ENCODE measurements at regions not wholly inside any gene's neighbourhood (a gene's known extent, or its start where the extent isn't known, plus 50 kb on each side); places are given as distances from the start of the nearest gene placed in this dataset.

GRCh38 chr13:40283666-40284065 is 382.8 kb downstream of the FOXO1 start:
- TF ChIP-seq POLR2AphosphoS5 (IDR thresholded peaks at IDR 0.05; ENCODE audit: low read depth, low read length) (no peak), SIN3A (IDR thresholded peaks at IDR 0.05; ENCODE audit: borderline replicate concordance, insufficient read depth, low read length) (no peak), FOXP2 (optimal IDR thresholded peaks at IDR 0.05; ENCODE audit: borderline replicate concordance, extremely low read depth, extremely low read length, insufficient read depth) (no peak), TAF1 (IDR thresholded peaks at IDR 0.05; ENCODE audit: borderline replicate concordance, insufficient read depth, low read length) (no peak)
- TF ChIP-seq, protein P1, sequence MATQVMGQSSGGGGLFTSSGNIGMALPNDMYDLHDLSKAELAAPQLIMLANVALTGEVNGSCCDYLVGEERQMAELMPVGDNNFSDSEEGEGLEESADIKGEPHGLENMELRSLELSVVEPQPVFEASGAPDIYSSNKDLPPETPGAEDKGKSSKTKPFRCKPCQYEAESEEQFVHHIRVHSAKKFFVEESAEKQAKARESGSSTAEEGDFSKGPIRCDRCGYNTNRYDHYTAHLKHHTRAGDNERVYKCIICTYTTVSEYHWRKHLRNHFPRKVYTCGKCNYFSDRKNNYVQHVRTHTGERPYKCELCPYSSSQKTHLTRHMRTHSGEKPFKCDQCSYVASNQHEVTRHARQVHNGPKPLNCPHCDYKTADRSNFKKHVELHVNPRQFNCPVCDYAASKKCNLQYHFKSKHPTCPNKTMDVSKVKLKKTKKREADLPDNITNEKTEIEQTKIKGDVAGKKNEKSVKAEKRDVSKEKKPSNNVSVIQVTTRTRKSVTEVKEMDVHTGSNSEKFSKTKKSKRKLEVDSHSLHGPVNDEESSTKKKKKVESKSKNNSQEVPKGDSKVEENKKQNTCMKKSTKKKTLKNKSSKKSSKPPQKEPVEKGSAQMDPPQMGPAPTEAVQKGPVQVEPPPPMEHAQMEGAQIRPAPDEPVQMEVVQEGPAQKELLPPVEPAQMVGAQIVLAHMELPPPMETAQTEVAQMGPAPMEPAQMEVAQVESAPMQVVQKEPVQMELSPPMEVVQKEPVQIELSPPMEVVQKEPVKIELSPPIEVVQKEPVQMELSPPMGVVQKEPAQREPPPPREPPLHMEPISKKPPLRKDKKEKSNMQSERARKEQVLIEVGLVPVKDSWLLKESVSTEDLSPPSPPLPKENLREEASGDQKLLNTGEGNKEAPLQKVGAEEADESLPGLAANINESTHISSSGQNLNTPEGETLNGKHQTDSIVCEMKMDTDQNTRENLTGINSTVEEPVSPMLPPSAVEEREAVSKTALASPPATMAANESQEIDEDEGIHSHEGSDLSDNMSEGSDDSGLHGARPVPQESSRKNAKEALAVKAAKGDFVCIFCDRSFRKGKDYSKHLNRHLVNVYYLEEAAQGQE (IDR thresholded peaks at IDR 0.05; ENCODE audit: insufficient read depth in 1 of 2, low read depth in 2 of 2, low read length in 2 of 2) = no peak

DNA sequence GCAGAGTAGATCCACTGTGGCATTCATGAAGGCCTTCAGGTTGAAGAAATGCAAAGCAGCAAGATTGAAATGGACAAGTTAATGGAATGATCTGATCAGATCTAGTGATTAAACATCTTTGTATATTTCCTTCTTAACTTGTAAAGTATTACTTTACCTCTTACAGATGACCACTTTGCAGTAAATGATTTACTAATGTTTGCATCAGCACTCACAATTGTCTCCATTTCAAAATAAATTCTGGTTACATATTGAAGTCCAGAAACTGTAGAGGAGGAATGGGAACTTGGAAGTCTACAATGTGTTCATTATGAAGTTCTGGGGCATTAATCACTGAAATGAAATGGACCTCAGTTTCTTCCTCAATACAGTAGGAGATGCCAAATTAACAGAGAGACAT is 380.8 kb downstream of the FOXO1 start:
- TF ChIP-seq POLR2AphosphoS5 (IDR thresholded peaks at IDR 0.05; ENCODE audit: low read depth, low read length) (no peak), FOXP2 (optimal IDR thresholded peaks at IDR 0.05; ENCODE audit: borderline replicate concordance, extremely low read depth, extremely low read length, insufficient read depth) (no peak), TAF1 (IDR thresholded peaks at IDR 0.05; ENCODE audit: borderline replicate concordance, insufficient read depth, low read length) (no peak), SIN3A (IDR thresholded peaks at IDR 0.05; ENCODE audit: borderline replicate concordance, insufficient read depth, low read length) (no peak)
- TF ChIP-seq, protein P1 (IDR thresholded peaks at IDR 0.05; ENCODE audit: insufficient read depth in 1 of 2, low read depth in 2 of 2, low read length in 2 of 2) = no peak

DNA sequence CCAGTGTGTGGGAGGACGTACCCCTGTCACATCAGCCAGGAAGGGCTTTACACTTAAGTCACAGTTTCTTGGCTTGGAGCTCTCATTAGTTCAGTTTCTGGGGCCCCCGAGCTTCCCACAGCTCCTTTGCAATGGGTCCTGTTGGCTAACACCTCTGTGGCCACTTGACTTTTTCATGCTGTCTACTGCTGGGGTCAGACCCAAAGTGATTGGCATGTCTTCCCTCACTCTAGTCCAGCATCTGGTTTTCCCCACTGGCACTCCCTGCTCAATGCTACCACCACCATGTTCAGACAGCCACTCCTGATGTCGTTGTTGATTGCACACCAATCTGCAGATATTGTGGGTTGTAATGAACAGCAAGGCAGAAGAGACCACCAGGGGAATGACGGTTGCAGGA is 379.0 kb downstream of the FOXO1 start:
- TF ChIP-seq SIN3A (IDR thresholded peaks at IDR 0.05; ENCODE audit: borderline replicate concordance, insufficient read depth, low read length) (no peak), TAF1 (IDR thresholded peaks at IDR 0.05; ENCODE audit: borderline replicate concordance, insufficient read depth, low read length) (no peak), POLR2AphosphoS5 (IDR thresholded peaks at IDR 0.05; ENCODE audit: low read depth, low read length) (no peak)

DNA sequence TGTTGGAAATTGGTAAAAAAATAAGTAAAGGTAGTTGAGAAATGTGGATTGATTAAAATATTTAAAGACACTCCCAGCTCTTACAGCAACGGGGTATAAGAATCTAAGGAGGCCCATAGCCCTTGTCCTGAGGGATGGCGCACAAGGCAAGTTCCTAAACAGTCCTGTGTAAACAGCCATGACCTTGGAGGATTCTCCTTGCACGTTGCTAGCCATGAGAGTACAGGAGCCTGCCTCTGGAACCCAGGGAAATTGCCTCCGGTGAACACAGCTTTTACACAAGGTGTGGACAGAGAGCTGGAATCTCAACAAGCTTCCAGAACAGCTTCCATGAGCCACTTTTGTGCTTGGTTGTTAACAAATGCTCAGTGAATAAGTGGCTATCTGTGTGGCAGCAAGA is 378.2 kb downstream of the FOXO1 start:
- TF ChIP-seq POLR2AphosphoS5 (IDR thresholded peaks at IDR 0.05; ENCODE audit: low read depth, low read length) (no peak), SIN3A (IDR thresholded peaks at IDR 0.05; ENCODE audit: borderline replicate concordance, insufficient read depth, low read length) (no peak), FOXP2 (optimal IDR thresholded peaks at IDR 0.05; ENCODE audit: borderline replicate concordance, extremely low read depth, extremely low read length, insufficient read depth) (no peak), TAF1 (IDR thresholded peaks at IDR 0.05; ENCODE audit: borderline replicate concordance, insufficient read depth, low read length) (no peak)
- TF ChIP-seq, protein P1 (IDR thresholded peaks at IDR 0.05; ENCODE audit: insufficient read depth in 1 of 2, low read depth in 2 of 2, low read length in 2 of 2) = no peak

DNA sequence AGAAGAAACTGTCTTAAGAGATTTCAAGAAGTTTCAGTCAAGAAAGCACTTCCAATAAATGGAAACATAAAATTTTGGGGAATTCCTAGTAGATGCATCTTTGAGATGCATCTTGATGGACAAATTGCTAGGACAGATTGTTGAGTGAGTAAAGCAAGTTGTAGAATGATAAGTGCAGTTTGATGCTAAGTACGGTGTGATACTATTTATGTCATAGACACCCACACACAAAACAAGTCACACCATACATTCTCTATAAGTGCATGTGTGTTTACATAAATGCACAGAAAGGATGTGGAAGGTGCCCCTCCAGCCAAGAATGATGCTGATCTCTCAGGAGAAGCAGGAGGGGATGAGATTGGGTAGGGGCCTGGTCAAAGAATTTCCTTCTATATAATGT is 375.7 kb downstream of the FOXO1 start:
- no peak for TF ChIP-seq FOXP2 (optimal IDR thresholded peaks at IDR 0.05; ENCODE audit: borderline replicate concordance, extremely low read depth, extremely low read length, insufficient read depth)
- no peak for TF ChIP-seq SIN3A (IDR thresholded peaks at IDR 0.05; ENCODE audit: borderline replicate concordance, insufficient read depth, low read length)
- TF ChIP-seq POLR2AphosphoS5 (IDR thresholded peaks at IDR 0.05; ENCODE audit: low read depth, low read length) = no peak
- TF ChIP-seq TAF1 (IDR thresholded peaks at IDR 0.05; ENCODE audit: borderline replicate concordance, insufficient read depth, low read length) = no peak

GRCh38 chr13:40292108-40292507 is 374.3 kb downstream of the FOXO1 start:
- TF ChIP-seq FOXP2 (optimal IDR thresholded peaks at IDR 0.05; ENCODE audit: borderline replicate concordance, extremely low read depth, extremely low read length, insufficient read depth) = no peak
- TF ChIP-seq TAF1 (IDR thresholded peaks at IDR 0.05; ENCODE audit: borderline replicate concordance, insufficient read depth, low read length) = no peak
- no peak for TF ChIP-seq POLR2AphosphoS5 (IDR thresholded peaks at IDR 0.05; ENCODE audit: low read depth, low read length)
- TF ChIP-seq SIN3A (IDR thresholded peaks at IDR 0.05; ENCODE audit: borderline replicate concordance, insufficient read depth, low read length) = no peak
- TF ChIP-seq, protein P1 (IDR thresholded peaks at IDR 0.05; ENCODE audit: insufficient read depth in 1 of 2, low read depth in 2 of 2, low read length in 2 of 2) = no peak

Measured in PFSK-1 (cell line).